CD14-positive monocyte (primary cell): ENCODE measurements at regions not wholly inside any gene's neighbourhood (a gene's known extent, or its start where the extent isn't known, plus 50 kb on each side); places are given as distances from the start of the nearest gene placed in this dataset.

Experiments used
- DNase-seq, 3 donors: peaks; one replicate each; pipeline ENCODE4 v3.0.0-alpha.2; 2011 to 2022
- H2AFZ ChIP-seq: 2 replicates; pipeline ENCODE4 v1.6.0; 2012; ENCODE audit warnings: mild to moderate bottlenecking, low read depth, low read length, inconsistent platforms; ENCODE audit not compliant: insufficient read depth, poor library complexity, severe bottlenecking
- H3K27ac ChIP-seq, 2 donors: 1 replicate in 1 of 2; 2 replicates in 1 of 2; pipeline ENCODE4 v1.5.1; 2012 to 2013; ENCODE audit warnings: low read length in 2 of 2, control low read depth in 1 of 2, inconsistent platforms in 1 of 2, low read depth in 1 of 2, mild to moderate bottlenecking in 1 of 2
- H3K27me3 ChIP-seq, 2 donors: one replicate each; pipeline versions ENCODE4 v1.6.0 to v1.6.1; 2011 to 2013; ENCODE audit warnings: low read length in 2 of 2; ENCODE audit not compliant: control insufficient read depth in 2 of 2, insufficient read depth in 2 of 2
- H3K36me3 ChIP-seq, 2 donors: replicated peaks in 1 of 2; 1 replicate in 1 of 2; 2 replicates in 1 of 2; pipeline versions ENCODE4 v1.5.1 to v1.6.1; 2012 to 2013; ENCODE audit warnings: low read length in 2 of 2, control low read depth in 1 of 2, inconsistent platforms in 1 of 2, mild to moderate bottlenecking in 1 of 2; ENCODE audit not compliant: insufficient read depth in 2 of 2, control insufficient read depth in 1 of 2
- H3K4me1 ChIP-seq, 2 donors: 1 replicate in 1 of 2; 2 replicates in 1 of 2; pipeline versions ENCODE4 v1.5.1 to v1.6.1; 2012 to 2013; ENCODE audit warnings: low read length in 2 of 2, control low read depth in 1 of 2, inconsistent platforms in 1 of 2, mild to moderate bottlenecking in 1 of 2, moderate library complexity in 1 of 2; ENCODE audit not compliant: insufficient read depth in 2 of 2, control insufficient read depth in 1 of 2
- H3K4me2 ChIP-seq: replicated peaks from 2 replicates; pipeline ENCODE3; 2012; ENCODE audit warnings: low read length, moderate library complexity, mild to moderate bottlenecking; ENCODE audit not compliant: poor library complexity, severe bottlenecking; ENCODE audit errors: extremely low read depth
- H3K4me3 ChIP-seq, 3 experiments: fragments of 200-600 bp in 1 of 3; sonication (generic) in 1 of 3; replicated peaks in 1 of 3; 1 replicate in 2 of 3; 2 replicates in 1 of 3; pipeline ENCODE4 v1.5.1; 2011 to 2013; ENCODE audit warnings: low read length in 3 of 3, mild to moderate bottlenecking in 3 of 3, control low read depth in 2 of 3, low read depth in 2 of 3, inconsistent platforms in 1 of 3, moderate library complexity in 1 of 3
- H3K79me2 ChIP-seq: 2 replicates; pipeline ENCODE4 v1.6.0; 2012; ENCODE audit warnings: mild to moderate bottlenecking, control low read depth, inconsistent platforms, low read length, moderate library complexity; ENCODE audit not compliant: insufficient read depth
- H3K9ac ChIP-seq: 2 replicates; pipeline ENCODE4 v1.6.0; 2017; ENCODE audit warnings: low read length, mild to moderate bottlenecking; ENCODE audit not compliant: insufficient read depth, poor library complexity, severe bottlenecking
- H3K9me3 ChIP-seq, 2 donors: replicated peaks in 1 of 2; 1 replicate in 1 of 2; 2 replicates in 1 of 2; pipeline versions ENCODE4 v1.5.1 to v1.6.1; 2012 to 2013; ENCODE audit warnings: low read length in 2 of 2, control low read depth in 1 of 2; ENCODE audit not compliant: control insufficient read depth in 1 of 2, insufficient read depth in 1 of 2
- H4K20me1 ChIP-seq: 2 replicates; pipeline ENCODE4 v1.6.0; 2012; ENCODE audit warnings: mild to moderate bottlenecking, low read length, control low read depth, moderate library complexity; ENCODE audit not compliant: insufficient read depth
- H3K27ac Mint-ChIP-seq, 7 donors: one replicate each; pipeline ENCODE4 v1.8.0; 2020; ENCODE audit warnings: mild to moderate bottlenecking in 7 of 7, mixed read lengths in 7 of 7, moderate library complexity in 6 of 7, inconsistent platforms in 2 of 7
- H3K27me3 Mint-ChIP-seq, 3 donors: one replicate each; pipeline ENCODE4 v1.8.0; 2021 to 2022; ENCODE audit warnings: low read depth in 3 of 3, mild to moderate bottlenecking in 3 of 3, mixed read lengths in 3 of 3, moderate library complexity in 3 of 3, inconsistent platforms in 1 of 3
- H3K36me3 Mint-ChIP-seq, 2 donors: one replicate each; pipeline ENCODE4 v1.8.0; 2020; ENCODE audit warnings: mixed read lengths in 2 of 2, inconsistent platforms in 1 of 2, mild to moderate bottlenecking in 1 of 2
- H3K4me1 Mint-ChIP-seq: one replicate; pipeline ENCODE4 v1.8.0; 2020; ENCODE audit warnings: mild to moderate bottlenecking, mixed read lengths
- H3K4me3 Mint-ChIP-seq, 2 donors: one replicate each; pipeline ENCODE4 v1.8.0; 2020; ENCODE audit warnings: mild to moderate bottlenecking in 2 of 2, mixed read lengths in 2 of 2, moderate library complexity in 1 of 2
- H3K9me3 Mint-ChIP-seq, 7 donors: one replicate each; pipeline ENCODE4 v1.8.0; 2020 to 2022; ENCODE audit warnings: mixed read lengths in 7 of 7, mild to moderate bottlenecking in 6 of 7, moderate library complexity in 6 of 7, inconsistent platforms in 2 of 7
- WGBS: methylation state at CpG from one replicate; pipeline ENCODE4 v1.1.5; 2013; ENCODE audit warnings: missing lambda C conversion rate; ENCODE audit not compliant: insufficient coverage; 5-methylcytosine and 5-hydroxymethylcytosine counted together
- intact Hi-C, 2 donors: fragments of 100-400 bp; cut with micrococcal nuclease; formaldehyde crosslinking; loops; one replicate each; pipeline versions ENCODE4 v1.15.0 to v1.15.1; 2023
- TF ChIP-seq, protein P1 (sequence below): fragments of 200-600 bp; IDR thresholded peaks from one replicate; pipeline ENCODE4 v1.8.0; 2022; ENCODE audit warnings: antibody characterized with exemption, mild to moderate bottlenecking

DNA sequence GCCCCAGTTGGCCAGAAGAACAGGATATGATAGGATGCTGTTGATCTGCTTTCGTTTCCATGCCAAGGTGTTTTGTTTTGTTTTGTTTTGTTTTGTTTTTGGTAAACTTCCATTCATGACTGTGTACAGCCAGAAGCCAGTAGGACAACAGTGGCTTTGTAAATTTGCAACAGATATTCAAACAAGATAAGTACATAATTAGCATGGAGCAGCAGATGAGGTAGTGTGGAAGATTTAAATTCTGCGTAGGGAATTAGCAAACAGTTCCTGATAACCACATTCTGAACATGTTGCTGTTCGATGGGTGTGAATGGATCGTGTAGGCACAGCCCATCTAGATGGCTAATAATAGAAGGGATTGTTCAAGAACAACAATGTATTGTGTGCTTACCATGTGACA is 1080.1 kb upstream of the RBFOX1 start:
- no peak overlapping the region for H3K27ac ChIP-seq
- H3K4me1 ChIP-seq: no peaks in the 10 kb centered on the region
- no peaks in the 10 kb centered on the region for H4K20me1 ChIP-seq
- peaks cover 0 to 21% (median 6%) of the 10 kb centered on the region in 7 donors for H3K9me3 Mint-ChIP-seq
- TF ChIP-seq, protein P1, sequence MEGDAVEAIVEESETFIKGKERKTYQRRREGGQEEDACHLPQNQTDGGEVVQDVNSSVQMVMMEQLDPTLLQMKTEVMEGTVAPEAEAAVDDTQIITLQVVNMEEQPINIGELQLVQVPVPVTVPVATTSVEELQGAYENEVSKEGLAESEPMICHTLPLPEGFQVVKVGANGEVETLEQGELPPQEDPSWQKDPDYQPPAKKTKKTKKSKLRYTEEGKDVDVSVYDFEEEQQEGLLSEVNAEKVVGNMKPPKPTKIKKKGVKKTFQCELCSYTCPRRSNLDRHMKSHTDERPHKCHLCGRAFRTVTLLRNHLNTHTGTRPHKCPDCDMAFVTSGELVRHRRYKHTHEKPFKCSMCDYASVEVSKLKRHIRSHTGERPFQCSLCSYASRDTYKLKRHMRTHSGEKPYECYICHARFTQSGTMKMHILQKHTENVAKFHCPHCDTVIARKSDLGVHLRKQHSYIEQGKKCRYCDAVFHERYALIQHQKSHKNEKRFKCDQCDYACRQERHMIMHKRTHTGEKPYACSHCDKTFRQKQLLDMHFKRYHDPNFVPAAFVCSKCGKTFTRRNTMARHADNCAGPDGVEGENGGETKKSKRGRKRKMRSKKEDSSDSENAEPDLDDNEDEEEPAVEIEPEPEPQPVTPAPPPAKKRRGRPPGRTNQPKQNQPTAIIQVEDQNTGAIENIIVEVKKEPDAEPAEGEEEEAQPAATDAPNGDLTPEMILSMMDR: no peak
- H3K27me3 Mint-ChIP-seq: peaks cover 0 to 1% (median 0%) of the 10 kb centered on the region in 3 donors
- H3K4me2 ChIP-seq: no peak overlapping the region
- WGBS: 86% methylated on average over 2 of the region's 4 CpGs
- H3K4me3 ChIP-seq: no peak overlapping the region
- no peak overlapping the region for H3K9ac ChIP-seq
- no peaks in the 10 kb centered on the region for H3K4me1 Mint-ChIP-seq
- H3K79me2 ChIP-seq: no peaks in the 10 kb centered on the region
- H3K4me3 Mint-ChIP-seq: no peak overlapping the region
- intact Hi-C loops: no loop called here
- no peaks in the 10 kb centered on the region for H3K9me3 ChIP-seq
- no peaks in the 10 kb centered on the region for H3K36me3 Mint-ChIP-seq
- H3K27ac Mint-ChIP-seq: no peak overlapping the region
- H2AFZ ChIP-seq: no peak overlapping the region
- DNase-seq: no peak
- H3K27me3 ChIP-seq: no peaks in the 10 kb centered on the region
- no peaks in the 10 kb centered on the region for H3K36me3 ChIP-seq

DNA sequence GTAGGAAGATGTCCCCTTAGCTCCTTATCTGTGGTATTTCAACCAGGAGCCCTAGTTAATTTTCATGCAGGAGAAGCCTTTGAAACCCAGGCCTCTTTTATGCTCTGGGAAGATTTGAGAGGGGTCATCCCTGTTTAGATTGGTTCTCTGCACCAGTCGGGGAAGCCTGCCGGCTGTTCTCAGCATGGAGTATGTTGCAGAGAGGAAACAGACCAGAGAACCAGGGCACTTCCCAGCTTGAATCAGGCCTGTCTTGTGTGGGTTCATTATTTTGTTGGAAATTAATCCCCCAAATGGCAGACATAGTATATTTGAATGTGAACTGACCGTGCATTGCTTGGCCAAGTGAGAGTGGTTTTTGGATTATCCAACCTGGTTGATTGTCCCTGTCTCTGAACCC is 1082.1 kb upstream of the RBFOX1 start:
- peaks cover 4 to 13% of the 10 kb centered on the region in 2 donors for H3K9me3 ChIP-seq
- intact Hi-C loops: no loop called here
- H3K9me3 Mint-ChIP-seq: peaks cover 0 to 13% (median 2%) of the 10 kb centered on the region in 7 donors

More for the DNA sequence above, 1082.1 kb upstream of the RBFOX1 start:
- H3K79me2 ChIP-seq: no peaks in the 10 kb centered on the region
- TF ChIP-seq, protein P1: no peak
- no peaks in the 10 kb centered on the region for H3K27me3 ChIP-seq
- H3K4me2 ChIP-seq: no peak overlapping the region
- Mint-ChIP-seq H3K27ac (no peak overlapping the region), H3K36me3 (no peaks in the 10 kb centered on the region), H3K4me1 (no peaks in the 10 kb centered on the region), H3K4me3 (no peak overlapping the region), H3K27me3 (peaks cover 0 to 1% (median 0%) of the 10 kb centered on the region in 3 donors)
- no peak overlapping the region for H3K27ac ChIP-seq
- H3K4me3 ChIP-seq: no peak overlapping the region
- no peak for DNase-seq
- H3K9ac ChIP-seq: no peak overlapping the region
- WGBS: 40% methylated on average over 1 of the region's 3 CpGs
- H3K36me3 ChIP-seq: no peaks in the 10 kb centered on the region
- H4K20me1 ChIP-seq: no peaks in the 10 kb centered on the region
- no peaks in the 10 kb centered on the region for H3K4me1 ChIP-seq
- H2AFZ ChIP-seq: no peak overlapping the region
